Heart right ventricle (tissue), 16 donors: ENCODE measurements at regions not wholly inside any gene's neighbourhood (a gene's known extent, or its start where the extent isn't known, plus 50 kb on each side); places are given as distances from the start of the nearest gene placed in this dataset.

Experiments
- ATAC-seq, 8 donors: fragments of 200-7000 bp; cut with Tn5 transposase; one replicate each; pipeline ENCODE4 v1.9.1; 2020; ENCODE audit warnings: mild to moderate bottlenecking in 8 of 8, moderate library complexity in 8 of 8, moderate number of reproducible peaks in 1 of 8
- DNase-seq, 2 donors: peaks; one replicate each; pipeline ENCODE4 v3.0.0-alpha.2; 2020
- H3K27ac ChIP-seq, 10 donors: fragments of 200-600 bp; sonication (generic) in 2 of 10; one replicate each; pipeline versions ENCODE4 v1.5.0 to v1.8.0; 2020 to 2022; ENCODE audit warnings: mild to moderate bottlenecking in 3 of 10
- H3K27me3 ChIP-seq, 7 donors: fragments of 200-600 bp; one replicate each; pipeline ENCODE4 v1.8.0; 2021 to 2022; ENCODE audit warnings: mild to moderate bottlenecking in 2 of 7
- H3K36me3 ChIP-seq, 9 donors: fragments of 200-600 bp; sonication (generic) in 1 of 9; one replicate each; pipeline versions ENCODE4 v1.5.0 to v1.8.0; 2020 to 2022; ENCODE audit warnings: mild to moderate bottlenecking in 2 of 9
- H3K4me1 ChIP-seq, 9 donors: fragments of 200-600 bp; sonication (generic) in 1 of 9; one replicate each; pipeline versions ENCODE4 v1.5.0 to v1.8.0; 2020 to 2022; ENCODE audit warnings: mild to moderate bottlenecking in 4 of 9
- H3K4me3 ChIP-seq, 10 donors: fragments of 200-600 bp; sonication (generic) in 2 of 10; one replicate each; pipeline versions ENCODE4 v1.5.0 to v1.8.0; 2020 to 2022; ENCODE audit warnings: mild to moderate bottlenecking in 7 of 10, moderate library complexity in 2 of 10
- H3K9me3 ChIP-seq, 11 donors: fragments of 200-600 bp in 10 of 11; sonication (generic) in 2 of 11; one replicate each; pipeline versions ENCODE4 v1.5.0 to v1.8.0; 2013 to 2022; ENCODE audit warnings: mild to moderate bottlenecking in 2 of 11, control low read depth in 1 of 11, moderate library complexity in 1 of 11
- CTCF ChIP-seq, 9 donors: fragments of 200-600 bp; sonication (generic) in 2 of 9; IDR thresholded peaks; one replicate each; pipeline versions ENCODE4 v1.5.0 to v1.8.0; 2021 to 2022; ENCODE audit warnings: antibody characterized with exemption in 9 of 9, mild to moderate bottlenecking in 5 of 9, moderate library complexity in 1 of 9
- WGBS, 2 donors: extraction: QIAGEN DNeasy Blood & Tissue Kit; methylation state at CpG; one replicate each; pipeline ENCODE4 v1.1.7; 2013; ENCODE audit warnings: inconsistent platforms in 1 of 2; 5-methylcytosine and 5-hydroxymethylcytosine counted together
- intact Hi-C, 10 donors: fragments of 100-400 bp; cut with DNase I; formaldehyde crosslinking; loops; one replicate each; pipeline versions ENCODE4 v1.11.1 to v1.14.2; 2022
- donor health status: Arrhythmogenic right ventricular cardiomyopathy.
- donor health status: ischemic (EF 13 %, LVEDD 7.1; RV severe dilation, severe dysfunction).
- donor health status: healthy with polysubstance abuse.
- donor health status: DM: no; HTN: yes; CAD: no.
- donor health status: DM: no; HTN: no; CAD: no.
- donor health status: ischemic (EF 25% LVEDD 6.9; RV normal size, moderate dysfunction).
- donor health status: ischemic (EF 25% LVEDD 5.7; RV mildly dilated, moderate dysfunction).
- donor health status: healthy.
- donor health status: DM: yes; HTN: yes; CAD: no.
- donor health status: Ischemic cardiomyopathy.
- donor health status: ischemic (EF 35%, LVEDD 5.7; RV mildly dilated, moderate dysfunction).
- donor health status: nonischemic (EF 11% LVEDD 7.7; RV severe dilation, severe dysfunction).
- donor health status: DM: yes; HTN: yes; CAD: no.
- donor health status: PGD.
- donor health status: ischemic (EF 29% LVEDD 5.4; RV normal size, mild dysfunction).
- donor health status: nonischemic (EF 23%, LVEDD 6.1; RV moderate dilation, normal function).

- no peak overlapping the region for H3K4me3 ChIP-seq
- DNase-seq (no peak), ATAC-seq (peak in 1 of 8 donors; percentile 38)
- 64 to 83% methylated on average over 2 of the region's 2 CpGs for WGBS, 2 donors
- H3K4me1 ChIP-seq = no peaks in the 10 kb centered on the region
- H3K27me3 ChIP-seq = peaks cover 0 to 40% (median 3%) of the 10 kb centered on the region in 7 donors
- no peaks in the 10 kb centered on the region for H3K36me3 ChIP-seq
- intact Hi-C loops = loop anchor here in 1 of 10 donors (10.0 kb wide), 1 partner anchor 194 kb away; no protein-coding TSS in a partner anchor
- H3K9me3 ChIP-seq = peaks cover 0 to 14% (median 6%) of the 10 kb centered on the region in 11 donors
- TF ChIP-seq CTCF (IDR thresholded peaks at IDR 0.05) = no peak
- no peak overlapping the region for H3K27ac ChIP-seq
Measured at GRCh38 chr11:116648247-116649174, 124.3 kb downstream of the BUD13 start.

GRCh38 chr11:116647305-116648080, 125.3 kb downstream of the BUD13 start:
- DNase-seq (no peak), ATAC-seq (no peak)
- Histone ChIP-seq H3K4me3 (no peak overlapping the region), H3K27ac (no peak overlapping the region), H3K4me1 (no peaks in the 10 kb centered on the region), H3K9me3 (peaks cover 0 to 14% (median 6%) of the 10 kb centered on the region in 11 donors), H3K36me3 (no peaks in the 10 kb centered on the region), H3K27me3 (peaks cover 0 to 44% (median 5%) of the 10 kb centered on the region in 7 donors)
- 84 to 87% methylated on average over 7 of the region's 7 CpGs for WGBS, 2 donors
- intact Hi-C loops = loop anchor here in 1 of 10 donors (10.0 kb wide), 1 partner anchor 193 kb away; no protein-coding TSS in a partner anchor
- no peak for TF ChIP-seq CTCF (IDR thresholded peaks at IDR 0.05)

GRCh38 chr11:116646191-116646590, 126.6 kb downstream of the BUD13 start:
- peaks cover 0 to 14% (median 6%) of the 10 kb centered on the region in 11 donors for H3K9me3 ChIP-seq
- intact Hi-C loops = loop anchor here in 1 of 10 donors (10.0 kb wide), 1 partner anchor 191 kb away; no protein-coding TSS in a partner anchor
- no peak for ATAC-seq
- no peak for TF ChIP-seq CTCF (IDR thresholded peaks at IDR 0.05)
- H3K36me3 ChIP-seq = no peaks in the 10 kb centered on the region
- no peak overlapping the region for H3K4me3 ChIP-seq
- 87 to 89% methylated on average over 3 of the region's 3 CpGs for WGBS, 2 donors
- no peak for DNase-seq
- H3K4me1 ChIP-seq = no peaks in the 10 kb centered on the region
- no peak overlapping the region for H3K27ac ChIP-seq
- H3K27me3 ChIP-seq = peaks cover 0 to 44% (median 5%) of the 10 kb centered on the region in 7 donors

- H3K36me3 ChIP-seq = no peaks in the 10 kb centered on the region
- H3K4me3 ChIP-seq = no peak overlapping the region
- ATAC-seq (no peak), DNase-seq (no peak)
- H3K27me3 ChIP-seq = peaks cover 0 to 49% (median 5%) of the 10 kb centered on the region in 7 donors
- WGBS, 2 donors = 46 to 55% methylated on average over 4 of the region's 4 CpGs
- no peak overlapping the region for H3K27ac ChIP-seq
- peaks cover 0 to 14% (median 6%) of the 10 kb centered on the region in 11 donors for H3K9me3 ChIP-seq
- intact Hi-C loops = loop anchor here in 6 of 10 donors (5.0 to 10.0 kb wide), 4 partner anchors 188 to 203 kb away; no protein-coding TSS in a partner anchor
- no peaks in the 10 kb centered on the region for H3K4me1 ChIP-seq
- TF ChIP-seq CTCF (IDR thresholded peaks at IDR 0.05) = no peak
Measured at GRCh38 chr11:116644941-116645305, 127.9 kb downstream of the BUD13 start.
